Panc1 (cell line): ENCODE measurements at regions not wholly inside any gene's neighbourhood (a gene's known extent, or its start where the extent isn't known, plus 50 kb on each side); places are given as distances from the start of the nearest gene placed in this dataset.
A peak's percentile ranks its signal among the peaks of the same experiment; 100 is the strongest.

Source experiments
- ATAC-seq: fragments of 200-7000 bp; cut with Tn5 transposase; 2 replicates; pipeline ENCODE4 v1.9.1; 2020; ENCODE audit warnings: mild to moderate bottlenecking, moderate library complexity
- BruUV-seq: library from RNA; stranded (reverse); fragments of 400-500 nt; replicated peaks from 2 replicates; lab custom pipeline; 2021; lab: Mats Ljungman, UMichigan
- CTCF ChIA-PET: fragments of 300-600 bp; sonication (Branson Sonifier 250); formaldehyde crosslinking; loops from one replicate; lab custom pipeline; 2022; ENCODE audit warnings: antibody characterized with exemption; lab: Charles Lee
- POLR2A ChIA-PET: fragments of 300-600 bp; sonication (Branson Sonifier 250); formaldehyde crosslinking; loops from one replicate; lab custom pipeline; 2022; ENCODE audit warnings: antibody characterized with exemption; lab: Charles Lee
- DNase-seq: peaks from one replicate; pipeline ENCODE4 v3.0.0-alpha.2; 2010; ENCODE audit warnings: low read depth, low spot score
- H3K27ac ChIP-seq: 2 replicates; pipeline ENCODE4 v1.5.1; 2011; ENCODE audit warnings: mild to moderate bottlenecking, low read length, inconsistent platforms
- H3K27me3 ChIP-seq: fragments of 200-500 bp; sonication (Bioruptor generic); 2 replicates; pipeline ENCODE4 v1.6.0; 2014; ENCODE audit warnings: low read length, inconsistent platforms; ENCODE audit not compliant: control insufficient read depth, insufficient read depth
- H3K36me3 ChIP-seq: fragments of 200-500 bp; sonication (Bioruptor generic); 2 replicates; pipeline ENCODE4 v1.5.1; 2014; ENCODE audit warnings: inconsistent platforms, mild to moderate bottlenecking, low read length, moderate library complexity; ENCODE audit not compliant: control insufficient read depth, insufficient read depth
- H3K4me1 ChIP-seq: 2 replicates; pipeline ENCODE4 v1.5.1; 2011; ENCODE audit warnings: inconsistent platforms, mild to moderate bottlenecking, low read length, moderate library complexity; ENCODE audit not compliant: control insufficient read depth, insufficient read depth
- H3K4me3 ChIP-seq, 2 experiments: 2 replicates each; pipeline ENCODE4 v1.5.1; 2011 to 2012; ENCODE audit warnings: low read depth in 2 of 2, low read length in 2 of 2, mild to moderate bottlenecking in 2 of 2, inconsistent platforms in 1 of 2, moderate library complexity in 1 of 2
- H3K9me3 ChIP-seq: fragments of 200-500 bp; sonication (Bioruptor generic); 2 replicates; pipeline ENCODE4 v1.5.1; 2014; ENCODE audit warnings: low read depth, mild to moderate bottlenecking, inconsistent platforms, low read length, moderate library complexity; ENCODE audit not compliant: control insufficient read depth, insufficient read depth
- POLR2AphosphoS5 ChIP-seq: IDR thresholded peaks from 2 replicates; pipeline ENCODE4 v1.6.1; 2012; ENCODE audit warnings: mild to moderate bottlenecking, low read depth, low read length, moderate library complexity
- SIN3A ChIP-seq: IDR thresholded peaks from 2 replicates; pipeline ENCODE4 v1.6.1; 2012; ENCODE audit warnings: low read depth, mild to moderate bottlenecking, low read length, moderate library complexity, borderline replicate concordance; ENCODE audit not compliant: insufficient read depth
- TCF7L2 ChIP-seq: IDR thresholded peaks from 2 replicates; pipeline ENCODE4 v1.6.1; 2011; ENCODE audit warnings: mild to moderate bottlenecking, low read depth, low read length, inconsistent platforms
- in situ Hi-C: cut with HindIII; loops from 2 replicates; pipeline ENCODE4 v1.10.0; 2016; ENCODE audit warnings: low sequenced_read_pairs, low pct_unique_long_range_greater_than_20kb
- intact Hi-C: fragments of 100-400 bp; cut with micrococcal nuclease; formaldehyde crosslinking; loops from one replicate; pipeline ENCODE4 v1.10.0; 2022; ENCODE audit not compliant: unreplicated experiment
- TF ChIP-seq, protein P1 (sequence below): fragments of 450-650 bp; IDR thresholded peaks from 2 replicates; pipeline ENCODE4 v1.5.1; 2017; ENCODE audit warnings: mild to moderate bottlenecking
- TF ChIP-seq, protein P2 (sequence below), 2 experiments: IDR thresholded peaks; 2 replicates each; pipeline ENCODE4 v1.6.1; 2011 to 2012; ENCODE audit warnings: low read depth in 2 of 2, control low read depth in 1 of 2, low read length in 1 of 2, mild to moderate bottlenecking in 1 of 2, moderate library complexity in 1 of 2; ENCODE audit not compliant: insufficient read depth in 1 of 2

DNA sequence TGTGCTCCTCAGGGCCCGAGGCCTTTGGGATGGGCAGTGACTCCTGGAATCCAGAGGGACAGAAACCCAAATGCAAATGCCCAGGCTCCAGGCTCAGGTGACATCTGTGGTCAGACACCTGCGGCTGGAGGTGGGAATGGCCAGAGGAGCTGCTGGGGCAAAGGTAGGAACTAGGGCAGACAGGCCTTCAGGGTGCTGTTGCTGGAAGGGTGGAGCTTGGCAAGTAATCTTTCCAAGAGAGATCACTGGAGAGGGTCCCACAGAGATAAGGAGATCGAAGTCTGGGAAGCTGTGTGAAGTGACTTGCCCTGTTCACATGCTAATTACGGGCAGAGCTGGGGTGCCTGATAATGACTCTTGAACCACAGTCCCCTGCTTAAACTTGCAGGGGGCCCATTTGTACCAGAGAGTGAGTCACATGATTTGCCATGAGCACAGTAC lies 82.4 kb downstream of the ACAA2 start:
- BruUV-seq, result no TSS peak
- intact Hi-C loops, result no loop called here

DNA sequence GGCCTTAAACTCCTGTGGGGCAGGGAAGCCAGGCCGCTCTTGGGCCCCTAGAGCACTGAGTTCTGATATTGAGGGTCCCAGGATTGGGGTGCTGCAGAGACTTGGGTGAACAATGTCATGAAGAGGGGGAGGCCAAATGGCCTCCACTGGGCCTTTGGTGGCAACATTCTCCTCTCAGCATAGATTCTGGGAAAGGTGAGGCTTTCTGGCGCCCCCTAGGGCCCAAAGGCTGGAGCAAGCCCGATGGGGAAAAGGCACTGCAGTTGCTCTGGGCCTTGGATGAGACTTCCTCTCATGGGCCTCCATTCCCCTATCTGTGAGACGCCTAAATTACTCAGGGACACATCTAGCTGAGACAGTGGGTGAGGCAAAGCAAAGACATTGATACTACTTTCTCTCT lies 84.8 kb downstream of the ACAA2 start:
- intact Hi-C loops, result no loop called here
- in situ Hi-C loops, result no loop called here
- no peaks in the 10 kb centered on the region for H3K9me3 ChIP-seq
- H3K4me3 ChIP-seq, result no peak overlapping the region
- H3K4me1 ChIP-seq, result peaks cover 7% of the 10 kb centered on the region
- TF ChIP-seq SIN3A, result no peak
- TF ChIP-seq, protein P1, sequence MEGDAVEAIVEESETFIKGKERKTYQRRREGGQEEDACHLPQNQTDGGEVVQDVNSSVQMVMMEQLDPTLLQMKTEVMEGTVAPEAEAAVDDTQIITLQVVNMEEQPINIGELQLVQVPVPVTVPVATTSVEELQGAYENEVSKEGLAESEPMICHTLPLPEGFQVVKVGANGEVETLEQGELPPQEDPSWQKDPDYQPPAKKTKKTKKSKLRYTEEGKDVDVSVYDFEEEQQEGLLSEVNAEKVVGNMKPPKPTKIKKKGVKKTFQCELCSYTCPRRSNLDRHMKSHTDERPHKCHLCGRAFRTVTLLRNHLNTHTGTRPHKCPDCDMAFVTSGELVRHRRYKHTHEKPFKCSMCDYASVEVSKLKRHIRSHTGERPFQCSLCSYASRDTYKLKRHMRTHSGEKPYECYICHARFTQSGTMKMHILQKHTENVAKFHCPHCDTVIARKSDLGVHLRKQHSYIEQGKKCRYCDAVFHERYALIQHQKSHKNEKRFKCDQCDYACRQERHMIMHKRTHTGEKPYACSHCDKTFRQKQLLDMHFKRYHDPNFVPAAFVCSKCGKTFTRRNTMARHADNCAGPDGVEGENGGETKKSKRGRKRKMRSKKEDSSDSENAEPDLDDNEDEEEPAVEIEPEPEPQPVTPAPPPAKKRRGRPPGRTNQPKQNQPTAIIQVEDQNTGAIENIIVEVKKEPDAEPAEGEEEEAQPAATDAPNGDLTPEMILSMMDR, result peak; percentile 67
- DNase-seq, result peak; percentile 18
- H3K36me3 ChIP-seq, result no peaks in the 10 kb centered on the region
- CTCF ChIA-PET, result interaction anchor here (0.6 kb wide), 1 partner anchor 113 kb away, joined by 10 read pairs; no protein-coding TSS in a partner anchor
- POLR2A ChIA-PET, result no interaction called here
- no peak for ATAC-seq
- no peak overlapping the region for H3K27ac ChIP-seq
- no peaks in the 10 kb centered on the region for H3K27me3 ChIP-seq
- no TSS peak for BruUV-seq

More for the DNA sequence above, 82.4 kb downstream of the ACAA2 start:
- DNase-seq, result no peak
- Histone ChIP-seq H3K4me3 (no peak overlapping the region), H3K4me1 (no peaks in the 10 kb centered on the region), H3K9me3 (no peaks in the 10 kb centered on the region), H3K27ac (no peak overlapping the region), H3K27me3 (no peaks in the 10 kb centered on the region), H3K36me3 (no peaks in the 10 kb centered on the region)
- ChIA-PET POLR2A (no interaction called here), CTCF (no interaction called here)
- TF ChIP-seq, protein P1, result no peak
- TF ChIP-seq SIN3A (no peak), TCF7L2 (no peak), POLR2AphosphoS5 (no peak)
- TF ChIP-seq, protein P2, sequence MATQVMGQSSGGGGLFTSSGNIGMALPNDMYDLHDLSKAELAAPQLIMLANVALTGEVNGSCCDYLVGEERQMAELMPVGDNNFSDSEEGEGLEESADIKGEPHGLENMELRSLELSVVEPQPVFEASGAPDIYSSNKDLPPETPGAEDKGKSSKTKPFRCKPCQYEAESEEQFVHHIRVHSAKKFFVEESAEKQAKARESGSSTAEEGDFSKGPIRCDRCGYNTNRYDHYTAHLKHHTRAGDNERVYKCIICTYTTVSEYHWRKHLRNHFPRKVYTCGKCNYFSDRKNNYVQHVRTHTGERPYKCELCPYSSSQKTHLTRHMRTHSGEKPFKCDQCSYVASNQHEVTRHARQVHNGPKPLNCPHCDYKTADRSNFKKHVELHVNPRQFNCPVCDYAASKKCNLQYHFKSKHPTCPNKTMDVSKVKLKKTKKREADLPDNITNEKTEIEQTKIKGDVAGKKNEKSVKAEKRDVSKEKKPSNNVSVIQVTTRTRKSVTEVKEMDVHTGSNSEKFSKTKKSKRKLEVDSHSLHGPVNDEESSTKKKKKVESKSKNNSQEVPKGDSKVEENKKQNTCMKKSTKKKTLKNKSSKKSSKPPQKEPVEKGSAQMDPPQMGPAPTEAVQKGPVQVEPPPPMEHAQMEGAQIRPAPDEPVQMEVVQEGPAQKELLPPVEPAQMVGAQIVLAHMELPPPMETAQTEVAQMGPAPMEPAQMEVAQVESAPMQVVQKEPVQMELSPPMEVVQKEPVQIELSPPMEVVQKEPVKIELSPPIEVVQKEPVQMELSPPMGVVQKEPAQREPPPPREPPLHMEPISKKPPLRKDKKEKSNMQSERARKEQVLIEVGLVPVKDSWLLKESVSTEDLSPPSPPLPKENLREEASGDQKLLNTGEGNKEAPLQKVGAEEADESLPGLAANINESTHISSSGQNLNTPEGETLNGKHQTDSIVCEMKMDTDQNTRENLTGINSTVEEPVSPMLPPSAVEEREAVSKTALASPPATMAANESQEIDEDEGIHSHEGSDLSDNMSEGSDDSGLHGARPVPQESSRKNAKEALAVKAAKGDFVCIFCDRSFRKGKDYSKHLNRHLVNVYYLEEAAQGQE (IDR thresholded peaks at IDR 0.05; ENCODE audit: insufficient read depth in 1 of 2, low read depth in 2 of 2, low read length in 1 of 2), result no peak
- in situ Hi-C loops, result no loop called here
- ATAC-seq, result no peak
